AG04450 (cell line): ENCODE measurements at regions not wholly inside any gene's neighbourhood (a gene's known extent, or its start where the extent isn't known, plus 50 kb on each side); places are given as distances from the start of the nearest gene placed in this dataset.

Experiments
- CTCF ChIA-PET: fragments of 300-600, 350-600 bp; formaldehyde crosslinking; extraction: SDS; loops from one replicate; lab custom pipeline; 2022; ENCODE audit warnings: antibody characterized with exemption, inconsistent platforms; lab: Charles Lee
- POLR2A ChIA-PET: fragments of 350-600 bp; formaldehyde crosslinking; extraction: SDS; loops from one replicate; lab custom pipeline; 2021; ENCODE audit warnings: antibody characterized with exemption, inconsistent platforms; lab: Yijun Ruan, JAX
- DNase-seq: peaks from one replicate; pipeline ENCODE4 v3.0.0-alpha.2; 2011; ENCODE audit warnings: low read depth, low spot score
- H3K27ac ChIP-seq: one replicate; pipeline ENCODE4 v1.5.1; 2012; ENCODE audit warnings: low read depth, low read length, control low read depth
- H3K27me3 ChIP-seq: one replicate; pipeline ENCODE4 v1.6.0; 2012; ENCODE audit warnings: low read length; ENCODE audit not compliant: control insufficient read depth, insufficient read depth
- H3K4me3 ChIP-seq: 2 replicates; pipeline ENCODE4 v1.5.1; 2011; ENCODE audit warnings: mild to moderate bottlenecking, low read depth, low read length, control low read depth
- H3K9me3 ChIP-seq: 2 replicates; pipeline ENCODE4 v1.5.1; 2012; ENCODE audit warnings: low read length; ENCODE audit not compliant: control insufficient read depth, insufficient read depth
- CTCF ChIP-seq: IDR thresholded peaks from 2 replicates; pipeline ENCODE4 v1.5.1; 2011; ENCODE audit warnings: low read depth, low read length, control low read depth, inconsistent platforms

DNA sequence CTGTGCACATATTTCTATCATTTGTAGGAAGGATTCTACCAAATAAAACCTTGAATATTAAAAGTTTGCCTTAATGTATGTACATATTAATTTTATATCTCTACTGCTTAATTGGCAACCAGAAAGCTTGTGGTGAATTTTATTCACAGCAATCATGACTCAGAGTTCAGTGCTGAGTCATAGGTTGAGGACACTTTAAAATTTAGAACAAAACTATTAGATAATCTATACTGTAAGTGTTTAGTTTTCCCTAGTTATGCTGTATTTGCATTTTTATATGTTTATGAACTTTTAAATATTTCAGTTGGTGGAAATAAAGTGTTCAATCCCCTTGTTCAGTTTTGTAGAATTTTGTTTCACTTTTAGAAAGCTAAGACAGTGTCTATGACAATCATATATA is 841.5 kb downstream of the KCNT2 start:
- CTCF ChIA-PET = interaction anchor here (0.6 kb wide), 1 partner anchor 890 kb away, joined by 7 read pairs; no protein-coding TSS in a partner anchor
- Histone ChIP-seq H3K9me3 (peaks cover 10% of the 10 kb centered on the region), H3K4me3 (no peak overlapping the region), H3K27ac (no peak overlapping the region), H3K27me3 (no peaks in the 10 kb centered on the region)
- no peak for TF ChIP-seq CTCF
- POLR2A ChIA-PET = no interaction called here
- DNase-seq = no peak

GRCh38 chr1:195765099-195765498 is 843.1 kb downstream of the KCNT2 start:
- H3K4me3 ChIP-seq = no peak overlapping the region
- no peak for TF ChIP-seq CTCF
- ChIA-PET POLR2A (no interaction called here), CTCF (no interaction called here)
- no peaks in the 10 kb centered on the region for H3K27me3 ChIP-seq
- no peak overlapping the region for H3K27ac ChIP-seq
- no peak for DNase-seq
- peaks cover 10% of the 10 kb centered on the region for H3K9me3 ChIP-seq

- DNase-seq = no peak
- Histone ChIP-seq H3K4me3 (no peak overlapping the region), H3K9me3 (peaks cover 10% of the 10 kb centered on the region), H3K27me3 (no peaks in the 10 kb centered on the region), H3K27ac (no peak overlapping the region)
- no peak for TF ChIP-seq CTCF
- ChIA-PET POLR2A (no interaction called here), CTCF (no interaction called here)
Measured at GRCh38 chr1:195763907-195764374, 844.3 kb downstream of the KCNT2 start.

DNA sequence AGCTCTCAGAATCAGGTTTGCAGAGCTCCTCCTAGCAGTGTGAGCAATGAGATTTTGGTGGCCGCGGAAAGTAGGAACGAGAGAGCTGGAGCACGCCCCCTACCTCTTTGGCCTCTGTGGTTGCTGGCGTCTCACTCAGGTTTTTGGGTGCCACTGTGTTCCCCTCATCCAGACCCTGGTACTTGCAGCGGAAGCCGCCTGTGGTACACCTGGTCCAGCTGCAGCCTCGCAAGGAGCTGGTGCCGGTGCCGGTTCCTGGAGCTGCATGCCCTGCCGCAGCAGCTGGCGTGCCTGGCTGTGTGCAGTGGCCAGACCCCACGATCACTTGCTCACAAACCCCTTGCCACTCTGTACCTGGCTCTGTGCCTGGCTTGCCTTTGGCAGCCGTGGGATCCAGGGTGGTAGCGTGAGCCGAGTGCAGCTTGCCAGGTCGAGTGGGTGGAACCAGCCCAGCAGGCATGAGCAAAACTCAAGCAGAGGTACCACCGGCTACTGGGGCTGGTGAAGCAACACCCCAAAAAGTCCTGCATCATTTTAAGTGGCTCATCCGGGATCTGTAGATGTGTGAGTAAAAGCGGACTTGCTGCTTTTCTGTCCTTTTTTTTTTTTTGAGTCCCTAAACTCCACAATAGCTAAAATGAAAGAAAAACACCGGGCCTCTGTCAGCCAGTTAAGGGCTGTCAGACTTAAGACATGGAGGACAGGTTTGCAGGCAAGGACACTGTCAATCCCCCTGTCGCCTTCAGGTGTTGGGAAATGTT is 844.9 kb downstream of the KCNT2 start:
- no peak for TF ChIP-seq CTCF
- DNase-seq = no peak
- Histone ChIP-seq H3K27ac (no peak overlapping the region), H3K4me3 (no peak overlapping the region), H3K9me3 (peaks cover 10% of the 10 kb centered on the region), H3K27me3 (no peaks in the 10 kb centered on the region)
- POLR2A ChIA-PET = no interaction called here
- CTCF ChIA-PET = no interaction called here

- no peak for DNase-seq
- Histone ChIP-seq H3K4me3 (no peak overlapping the region), H3K9me3 (peaks cover 10% of the 10 kb centered on the region), H3K27ac (no peak overlapping the region), H3K27me3 (no peaks in the 10 kb centered on the region)
- no peak for TF ChIP-seq CTCF
- CTCF ChIA-PET = no interaction called here
- POLR2A ChIA-PET = no interaction called here
Measured at GRCh38 chr1:195761104-195761503, 847.1 kb downstream of the KCNT2 start.
